ENCODE measurements at regions not wholly inside any gene's neighbourhood (a gene's known extent, or its start where the extent isn't known, plus 50 kb on each side); places are given as distances from the start of the nearest gene placed in this dataset.

DNA sequence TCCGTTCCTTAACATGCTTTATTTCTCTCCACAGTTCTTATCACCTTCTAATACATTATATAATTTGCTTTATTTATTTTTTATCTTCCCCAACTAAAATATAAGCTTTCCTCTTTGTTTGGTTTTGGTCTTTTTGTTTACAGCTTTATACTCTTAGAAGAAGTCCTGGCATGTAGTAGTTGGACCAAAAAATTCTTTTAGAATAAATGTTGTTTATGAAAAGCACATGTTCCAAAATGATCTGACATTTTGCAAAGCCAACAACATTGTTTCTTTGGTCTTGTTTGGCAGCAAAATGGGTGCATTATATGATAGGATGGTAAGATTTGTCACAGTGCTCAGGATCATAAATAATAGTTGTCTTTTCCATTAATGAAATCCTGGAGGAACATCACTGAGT lies 312.5 kb downstream of the LRIG3 start:
- ATAC-seq (no peak), DNase-seq (ENCODE audit: missing footprints) (no peak)
- intact Hi-C loops (cut with DNase I), result no loop called here

DNA sequence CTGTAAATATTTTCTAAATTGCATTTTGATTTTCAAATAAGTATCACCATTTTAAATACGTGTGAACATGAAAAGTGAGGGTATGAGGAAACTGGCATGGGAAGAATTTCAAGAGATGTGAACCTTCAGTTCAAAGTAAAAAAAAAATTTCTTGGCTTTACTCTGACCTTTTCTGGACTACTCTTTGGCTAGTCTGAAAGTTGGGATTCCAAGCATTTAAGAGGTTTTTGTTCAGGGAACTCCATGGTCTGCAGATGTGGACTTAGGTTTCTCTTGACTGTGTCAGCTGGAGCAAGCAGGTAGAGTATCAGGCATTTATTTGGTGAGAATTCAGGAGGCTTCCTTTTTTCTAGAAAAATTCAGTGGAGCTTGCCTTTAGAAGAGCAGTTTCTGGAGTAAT lies 311.6 kb downstream of the LRIG3 start:
- intact Hi-C loops (cut with DNase I), result no loop called here
- ATAC-seq, result no peak
- no peak for DNase-seq (ENCODE audit: missing footprints)

DNA sequence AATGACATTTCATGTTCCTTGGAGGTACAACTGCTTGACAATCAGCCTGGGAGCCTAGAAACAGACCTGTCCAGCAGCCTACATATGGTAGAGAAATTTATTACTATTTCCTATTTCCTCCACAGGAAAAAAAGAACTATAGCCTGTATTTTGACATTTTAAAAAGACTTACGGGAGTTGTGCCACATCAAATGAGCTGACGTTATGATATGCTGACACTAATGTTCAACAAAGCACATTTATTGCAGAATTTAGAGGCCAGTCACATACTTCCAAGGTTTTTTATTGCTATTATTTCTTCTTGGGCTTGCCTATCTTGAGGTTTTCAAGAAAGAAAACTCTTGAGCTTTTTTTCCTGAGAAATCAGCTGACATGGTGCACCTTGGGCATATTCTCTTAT lies 305.3 kb downstream of the LRIG3 start:
- ATAC-seq (no peak), DNase-seq (ENCODE audit: missing footprints) (no peak)
- intact Hi-C loops (cut with DNase I), result no loop called here

DNA sequence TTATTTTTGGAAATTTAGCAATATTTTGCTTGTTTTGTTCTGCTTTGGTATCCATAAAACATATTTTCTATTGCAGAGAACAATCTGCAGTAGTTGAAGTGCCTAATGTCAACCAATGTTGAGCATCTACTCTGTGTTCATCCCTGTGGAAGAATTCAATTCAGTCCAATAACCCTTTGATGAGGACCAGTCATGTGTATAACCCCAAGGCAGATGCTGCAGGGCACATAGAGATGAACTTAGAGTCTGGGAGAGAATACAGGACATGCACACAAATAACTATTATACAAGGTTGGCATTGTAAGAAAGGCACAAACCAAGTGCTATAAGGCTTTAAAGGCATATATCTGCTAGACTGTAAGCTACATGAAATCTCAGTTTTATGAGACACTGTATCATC lies 304.7 kb downstream of the LRIG3 start:
- intact Hi-C loops (cut with DNase I), result no loop called here
- DNase-seq (ENCODE audit: missing footprints) (no peak), ATAC-seq (no peak)

DNA sequence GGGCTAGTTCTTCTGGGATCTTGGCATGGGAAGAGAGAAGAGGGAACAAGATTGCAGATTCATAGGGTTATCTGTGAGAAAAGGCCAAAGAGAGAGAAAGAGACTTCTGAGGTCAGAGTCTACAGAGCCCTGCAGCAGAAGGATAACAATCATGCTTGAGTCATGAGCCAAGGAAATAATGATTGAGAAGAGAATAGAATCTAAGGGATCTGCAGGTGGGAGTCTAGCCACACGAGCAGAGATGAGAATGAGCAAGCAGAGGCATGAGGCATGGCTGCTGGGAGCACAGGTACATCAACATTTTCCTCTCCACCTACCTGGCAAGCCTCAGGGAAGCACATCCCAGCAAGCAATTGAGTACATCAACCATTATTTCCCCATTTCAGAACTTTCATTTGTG lies 303.7 kb downstream of the LRIG3 start:
- DNase-seq (ENCODE audit: missing footprints) (no peak), ATAC-seq (no peak)
- intact Hi-C loops (cut with DNase I), result no loop called here

DNA sequence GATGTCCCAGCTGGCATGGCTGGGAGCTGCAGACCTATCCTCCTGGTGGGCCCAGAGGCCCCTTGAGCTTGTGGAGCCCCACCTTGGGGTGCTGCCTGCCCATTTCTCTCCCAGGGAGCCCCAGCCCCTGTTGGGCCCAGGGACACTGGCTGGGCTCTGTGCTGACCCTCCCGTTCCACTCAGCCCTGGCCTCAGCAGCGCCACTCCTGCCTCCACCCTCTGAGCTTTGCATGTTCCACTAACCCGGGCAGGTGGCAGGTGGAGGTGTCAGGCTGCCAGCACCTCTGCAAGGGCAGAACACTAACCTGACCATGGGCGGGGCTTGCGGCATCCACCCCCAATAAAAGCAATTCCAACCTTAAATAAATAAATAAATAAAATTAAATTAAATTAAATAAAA lies 299.2 kb downstream of the LRIG3 start:
- DNase-seq (ENCODE audit: missing footprints), result no peak
- ATAC-seq, result no peak
- intact Hi-C loops (cut with DNase I), result no loop called here

DNA sequence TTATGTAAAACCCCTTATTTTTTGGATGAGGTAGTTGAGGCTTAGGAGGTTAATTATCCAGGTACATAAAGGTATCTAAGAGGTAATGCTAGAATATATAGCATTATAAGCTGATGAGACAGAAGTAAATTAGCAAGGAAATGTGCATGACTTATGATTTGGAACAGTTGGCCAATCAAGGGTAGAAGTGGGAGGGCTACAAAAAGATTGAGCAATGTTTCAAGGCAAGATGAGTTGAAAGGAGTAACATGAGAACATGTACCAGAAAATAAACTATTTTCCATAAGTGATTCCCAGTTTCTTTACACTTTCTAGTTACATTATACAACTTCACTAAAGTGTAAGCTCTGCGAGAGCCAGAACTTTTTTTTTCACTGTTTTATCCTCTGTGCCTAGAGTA lies 290.9 kb downstream of the LRIG3 start:
- no peak for DNase-seq (ENCODE audit: missing footprints)
- ATAC-seq, result no peak
- intact Hi-C loops (cut with DNase I), result no loop called here

DNA sequence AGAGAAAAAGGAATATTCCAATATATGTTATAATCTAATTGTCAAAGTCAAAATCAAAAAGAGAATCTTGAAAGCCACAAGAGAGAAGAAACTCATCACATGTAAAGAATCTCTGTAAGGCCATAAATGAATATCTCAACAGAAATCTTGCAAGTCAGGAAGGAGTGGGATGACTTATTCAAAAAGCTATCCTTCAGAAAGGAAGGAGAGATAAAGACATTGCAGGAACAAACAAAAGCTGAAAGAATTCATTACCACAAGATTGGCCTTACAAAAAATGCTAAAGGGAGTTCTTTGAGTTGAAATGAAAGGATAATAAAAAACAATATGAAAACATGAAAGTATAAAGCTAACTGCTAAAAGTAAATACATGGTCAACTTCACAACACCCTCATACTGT lies 286.8 kb downstream of the LRIG3 start:
- ATAC-seq (no peak), DNase-seq (ENCODE audit: missing footprints) (no peak)
- intact Hi-C loops (cut with DNase I), result no loop called here

DNA sequence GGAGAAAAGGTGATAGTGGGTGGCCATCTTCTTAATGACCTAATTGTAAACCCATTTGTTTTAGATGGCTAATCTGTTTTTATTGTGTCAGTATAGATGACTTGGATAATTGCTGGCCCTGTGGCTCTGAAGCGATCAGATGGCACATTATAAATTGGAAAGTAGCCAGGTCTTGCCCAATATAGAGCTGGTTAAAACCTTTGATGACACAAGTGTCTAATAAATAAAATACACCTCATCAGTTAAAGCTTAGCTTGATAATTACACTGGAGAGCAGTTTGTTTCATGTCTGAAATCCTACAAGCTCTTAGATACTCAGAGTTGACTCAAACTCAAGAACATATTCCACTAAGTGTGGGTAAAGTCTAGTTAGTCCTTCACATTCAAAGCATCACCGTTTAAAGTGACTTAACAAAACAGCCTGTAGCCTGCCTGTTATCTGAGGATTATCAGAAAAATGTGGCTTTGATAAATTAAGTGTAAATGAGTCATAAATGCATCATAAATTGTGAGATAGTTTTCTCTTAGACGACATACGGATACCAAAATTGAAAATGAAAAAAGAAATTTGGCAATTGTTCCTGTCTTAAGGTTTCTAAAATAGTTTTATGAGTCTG lies 280.9 kb downstream of the LRIG3 start:
- no peak for ATAC-seq
- DNase-seq (ENCODE audit: missing footprints), result no peak
- intact Hi-C loops (cut with DNase I), result no loop called here

DNA sequence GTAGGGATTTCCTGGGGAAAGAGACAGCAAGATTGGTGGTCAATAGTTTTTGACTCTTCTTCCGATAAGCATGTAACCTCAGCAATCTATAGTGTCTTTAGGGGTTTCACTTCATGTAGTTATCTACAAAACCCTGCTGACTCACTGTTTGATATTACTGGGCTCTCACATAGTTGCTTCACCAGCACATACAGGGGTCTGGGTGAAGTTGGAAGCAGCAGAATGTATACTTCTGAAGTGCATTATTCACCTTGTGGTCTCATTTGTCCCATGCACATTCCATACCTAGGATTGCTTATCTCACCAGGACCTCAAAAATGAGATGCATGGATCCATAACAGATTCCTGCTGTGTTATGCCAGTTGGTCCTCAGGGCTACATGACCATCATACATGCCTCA lies 280.0 kb downstream of the LRIG3 start:
- no peak for DNase-seq (ENCODE audit: missing footprints)
- ATAC-seq, result no peak
- intact Hi-C loops (cut with DNase I), result no loop called here

DNA sequence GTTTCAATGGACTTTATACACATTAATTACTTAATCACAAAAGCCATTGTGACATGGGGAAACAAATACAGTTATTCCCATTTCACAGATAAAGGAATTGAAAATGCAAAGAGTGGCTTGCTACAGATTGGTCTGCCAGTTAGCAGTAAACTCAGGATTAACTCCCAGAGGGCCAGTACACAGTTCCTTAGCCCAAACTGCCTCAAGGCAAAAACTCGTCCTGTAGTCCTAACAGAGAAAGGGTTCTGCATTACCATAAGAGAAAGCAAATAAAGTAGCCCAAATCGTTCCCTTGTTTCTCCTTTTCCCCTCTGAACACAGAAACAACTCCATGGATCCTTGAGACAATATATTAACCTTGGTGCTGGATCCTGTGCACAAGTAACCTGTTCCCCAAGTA lies 274.4 kb downstream of the LRIG3 start:
- intact Hi-C loops (cut with DNase I), result no loop called here
- ATAC-seq, result no peak
- DNase-seq (ENCODE audit: missing footprints), result no peak

DNA sequence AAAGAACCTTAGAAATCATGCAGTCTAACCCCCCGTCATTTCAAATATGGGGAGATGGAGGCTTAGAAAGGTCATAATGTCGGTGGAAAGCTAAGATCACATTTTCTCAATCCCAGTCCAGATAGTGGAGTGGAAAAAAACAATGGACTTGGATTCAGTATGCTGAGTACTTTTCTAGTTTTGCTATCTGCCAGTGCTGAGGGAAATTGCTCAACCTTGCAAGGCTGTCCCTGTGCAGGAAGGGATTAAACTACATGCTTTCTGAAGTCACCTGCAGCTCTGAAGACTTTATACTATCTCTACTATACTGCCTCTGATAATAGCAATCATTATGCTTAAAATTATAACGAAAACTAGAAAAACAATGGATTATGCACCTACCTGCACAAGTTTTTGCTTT lies 272.8 kb downstream of the LRIG3 start:
- no peak for DNase-seq (ENCODE audit: missing footprints)
- no peak for ATAC-seq
- intact Hi-C loops (cut with DNase I), result no loop called here

DNA sequence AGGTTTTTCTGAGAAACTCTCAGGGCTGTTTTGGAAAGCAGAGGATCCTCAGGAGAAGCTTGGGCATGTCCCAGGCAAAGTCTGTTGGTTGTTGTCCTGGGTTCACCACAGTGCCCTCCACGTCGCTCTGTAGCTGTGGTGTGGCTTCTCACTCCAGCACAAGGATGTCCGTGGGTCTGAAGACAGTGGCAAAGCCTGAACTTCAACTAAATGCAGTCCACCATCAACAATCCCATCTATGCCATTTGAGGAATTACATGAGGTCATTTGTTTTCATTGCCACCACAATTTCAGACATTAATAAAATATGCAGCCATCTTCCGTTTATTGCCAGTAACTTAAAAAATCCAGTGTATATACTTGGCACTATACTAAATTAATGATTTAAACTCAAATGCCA lies 272.1 kb downstream of the LRIG3 start:
- no peak for DNase-seq (ENCODE audit: missing footprints)
- intact Hi-C loops (cut with DNase I), result no loop called here
- no peak for ATAC-seq

DNA sequence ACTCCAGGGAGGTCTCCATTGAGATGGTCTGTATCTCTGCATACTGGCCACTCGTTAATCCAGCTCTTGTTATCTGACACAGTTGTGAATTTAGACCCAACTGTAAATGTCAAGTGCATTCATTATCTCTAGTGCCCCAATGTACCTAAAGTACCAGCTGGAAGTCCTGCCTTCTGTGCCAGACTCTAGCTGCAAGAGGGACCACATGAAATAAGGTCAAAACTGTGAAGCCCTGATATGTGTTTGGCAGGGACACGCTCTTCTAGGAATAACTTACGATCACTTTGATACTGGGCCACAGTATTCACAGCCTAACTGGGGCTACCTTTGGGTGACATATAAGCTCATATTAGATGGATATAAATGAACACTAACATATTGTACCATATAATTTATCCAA lies 268.5 kb downstream of the LRIG3 start:
- intact Hi-C loops (cut with DNase I), result no loop called here
- DNase-seq (ENCODE audit: missing footprints) (no peak), ATAC-seq (peak; percentile 89)

DNA sequence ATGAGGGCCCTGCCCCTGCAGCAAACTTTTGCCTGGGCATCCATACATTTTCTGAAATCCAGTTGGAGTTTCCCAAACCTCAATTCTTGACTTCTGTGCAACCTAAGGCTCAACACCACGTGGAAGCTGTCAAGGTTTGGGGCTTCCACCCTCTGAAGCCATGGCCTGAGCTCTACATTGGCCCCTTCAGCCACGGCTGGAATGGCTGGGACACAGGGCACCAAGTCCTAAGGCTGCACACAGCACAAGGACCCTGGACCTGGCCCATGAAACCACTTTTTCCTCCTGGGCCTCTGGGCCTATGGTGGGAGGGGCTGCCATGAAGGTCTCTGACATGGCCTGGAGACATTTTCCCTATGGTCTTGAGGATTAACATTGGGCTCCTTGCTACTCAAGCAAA lies 266.3 kb downstream of the LRIG3 start:
- ATAC-seq (no peak), DNase-seq (ENCODE audit: missing footprints) (no peak)
- intact Hi-C loops (cut with DNase I), result no loop called here

DNA sequence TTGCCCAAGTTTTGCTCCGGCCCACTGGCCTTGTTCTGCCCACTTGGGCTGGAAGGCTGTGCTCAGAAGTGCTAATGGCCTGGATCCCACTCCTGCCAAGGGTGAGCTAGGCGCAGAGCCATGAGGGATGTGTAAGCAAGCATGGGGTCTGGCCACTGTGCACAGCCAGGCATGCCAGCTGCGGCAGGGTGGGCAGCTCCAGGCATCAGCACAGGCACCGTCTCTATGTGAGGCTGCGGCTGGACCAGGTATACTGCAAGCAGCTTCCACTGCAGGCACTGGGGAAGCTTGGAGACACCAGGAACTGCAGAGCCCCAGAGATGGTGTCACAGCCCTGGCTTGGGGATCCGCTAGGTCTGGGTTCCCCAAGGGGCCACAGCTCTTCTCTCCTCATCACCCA lies 264.9 kb downstream of the LRIG3 start:
- no peak for DNase-seq (ENCODE audit: missing footprints)
- no peak for ATAC-seq
- intact Hi-C loops (cut with DNase I), result no loop called here

DNA sequence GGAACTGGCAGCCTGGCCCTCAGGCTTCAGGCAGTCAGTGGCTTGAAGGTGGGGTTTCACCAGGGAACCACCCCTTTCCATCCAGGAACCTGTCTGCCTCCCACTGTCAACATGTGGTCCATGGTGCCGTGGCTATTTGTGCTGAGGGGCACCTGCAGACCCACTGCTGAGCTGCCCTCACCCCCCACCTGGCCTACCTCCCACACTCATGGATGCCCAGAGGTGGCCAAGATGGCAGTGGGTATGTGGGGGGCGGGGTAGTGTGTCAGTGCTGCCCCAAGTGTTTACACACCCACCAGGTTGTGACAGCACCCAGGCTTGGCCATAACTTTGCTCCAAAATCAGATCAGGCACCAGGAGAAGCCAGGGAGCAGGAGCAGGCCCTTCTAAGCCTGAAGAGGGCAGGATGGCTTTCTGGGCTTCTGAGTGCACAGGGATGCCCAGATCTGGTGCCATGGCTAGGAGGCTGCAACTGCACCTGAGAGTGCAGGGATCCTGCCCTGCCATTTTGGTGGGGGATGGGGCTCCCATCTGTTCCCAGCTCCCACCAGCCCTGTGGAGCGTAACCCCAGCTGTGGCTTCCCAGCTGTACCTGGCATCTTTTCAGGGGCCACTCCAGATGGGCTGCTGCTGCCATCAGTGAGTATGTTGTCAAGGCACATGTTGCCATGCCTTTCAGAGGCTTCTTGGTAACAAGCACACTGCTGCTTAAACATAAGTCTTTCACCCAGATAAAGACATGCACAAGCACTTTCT lies 263.9 kb downstream of the LRIG3 start:
- intact Hi-C loops (cut with DNase I), result no loop called here
- no peak for ATAC-seq
- no peak for DNase-seq (ENCODE audit: missing footprints)

DNA sequence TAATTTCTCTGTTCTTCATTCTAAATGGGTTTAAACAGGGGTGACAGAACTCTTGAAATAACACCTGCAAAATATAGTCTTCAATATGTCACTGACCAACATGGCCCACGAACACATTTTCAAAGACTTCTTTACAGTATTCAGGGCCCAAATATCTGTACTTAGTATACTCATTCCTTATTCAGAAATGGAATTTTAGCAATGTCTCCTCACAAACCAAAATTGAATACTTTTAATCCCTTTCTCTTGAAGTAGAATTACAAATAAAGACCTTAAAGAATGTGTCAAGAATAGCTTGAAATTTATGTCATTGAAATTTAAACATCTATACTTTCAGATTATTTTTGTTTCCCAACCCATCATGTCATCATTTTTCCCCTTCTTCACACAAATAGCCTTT lies 263.1 kb downstream of the LRIG3 start:
- intact Hi-C loops (cut with DNase I), result no loop called here
- ATAC-seq (no peak), DNase-seq (ENCODE audit: missing footprints) (no peak)

DNA sequence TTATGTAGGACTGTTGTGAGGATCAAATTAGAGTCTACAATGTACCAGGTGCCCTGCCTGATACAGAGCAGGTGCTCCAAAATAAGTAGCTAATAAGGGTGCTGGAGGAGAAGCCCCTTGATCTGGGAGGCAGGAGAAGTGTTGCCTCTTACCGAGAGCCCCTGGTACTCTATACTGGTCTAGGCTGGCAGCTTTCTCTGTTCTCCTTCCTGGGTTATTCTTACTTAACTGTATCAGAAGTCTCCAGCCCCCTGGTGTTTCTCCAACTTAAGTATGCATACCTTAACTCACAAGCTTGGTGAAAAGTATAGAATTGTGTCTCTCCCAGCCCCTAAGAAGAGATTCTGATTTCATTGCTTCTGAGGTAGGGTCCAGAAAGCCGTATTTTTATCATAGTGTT lies 254.9 kb downstream of the LRIG3 start:
- no peak for DNase-seq (ENCODE audit: missing footprints)
- intact Hi-C loops (cut with DNase I), result no loop called here

DNA sequence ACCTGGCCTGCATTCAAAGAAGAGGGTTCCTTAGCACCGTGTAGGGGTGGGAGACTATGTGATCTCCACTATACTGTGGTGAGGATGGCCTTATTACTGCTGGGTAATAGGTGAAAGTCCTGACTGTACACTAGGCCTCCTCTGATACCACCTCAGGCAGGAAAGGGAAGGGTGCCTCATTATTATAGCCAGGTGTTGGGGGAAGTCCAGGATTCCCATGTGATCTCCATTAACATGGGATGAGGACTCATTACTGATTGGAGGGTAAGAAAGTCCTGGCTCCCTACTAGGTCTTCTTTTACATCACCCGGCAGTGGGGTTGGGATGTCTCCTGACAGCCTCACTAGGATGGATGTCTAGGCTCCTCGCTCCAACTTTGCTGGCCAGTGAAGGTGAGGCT lies 252.1 kb downstream of the LRIG3 start:
- ATAC-seq, result no peak
- DNase-seq (ENCODE audit: missing footprints), result no peak
- intact Hi-C loops (cut with DNase I), result no loop called here

More for the DNA sequence above, 254.9 kb downstream of the LRIG3 start:
- no peak for ATAC-seq

DNA sequence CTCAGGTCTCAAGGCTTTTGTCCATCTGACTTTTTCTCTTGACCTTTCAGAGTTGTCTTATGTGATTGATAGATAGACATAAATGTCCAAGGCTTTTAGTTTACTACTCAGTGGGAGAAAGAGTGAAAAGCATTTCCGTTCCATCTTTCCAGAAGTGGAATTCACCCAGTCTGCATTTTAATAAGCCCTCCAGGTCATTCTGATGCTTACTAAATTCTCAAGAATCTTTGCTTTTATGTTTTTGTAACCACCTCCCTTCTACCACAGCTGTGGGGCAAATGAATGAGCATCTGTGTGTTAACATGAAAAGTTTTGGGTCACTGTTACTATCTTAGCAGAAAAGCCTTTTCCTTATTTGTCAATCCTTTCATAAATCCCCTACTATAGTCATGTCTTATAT lies 251.4 kb downstream of the LRIG3 start:
- ATAC-seq (no peak), DNase-seq (ENCODE audit: missing footprints) (no peak)
- intact Hi-C loops (cut with DNase I), result no loop called here
